Activated T-cell treated with anti-CD3 and anti-CD28 coated beads, Interleukin-2, amount 50 U/mL, for 24 hours (primary cell): ENCODE measurements at regions not wholly inside any gene's neighbourhood (a gene's known extent, or its start where the extent isn't known, plus 50 kb on each side); places are given as distances from the start of the nearest gene placed in this dataset.

Experiments used
- DNase-seq: peaks from one replicate; pipeline ENCODE4 v3.0.0-alpha.2; 2020
- H3K27ac Mint-ChIP-seq: 2 replicates; pipeline ENCODE4 v1.8.0; 2020; ENCODE audit warnings: mild to moderate bottlenecking, mixed read lengths
- H3K27me3 Mint-ChIP-seq: 2 replicates; pipeline ENCODE4 v1.8.0; 2020; ENCODE audit warnings: mixed read lengths
- H3K36me3 Mint-ChIP-seq: 2 replicates; pipeline ENCODE4 v1.8.0; 2020; ENCODE audit warnings: low read depth, mixed read lengths
- H3K4me1 Mint-ChIP-seq: 2 replicates; pipeline ENCODE4 v1.8.0; 2020; ENCODE audit warnings: low read depth, mixed read lengths
- H3K4me3 Mint-ChIP-seq: 2 replicates; pipeline ENCODE4 v1.8.0; 2020; ENCODE audit warnings: mild to moderate bottlenecking, moderate library complexity, mixed read lengths
- H3K9me3 Mint-ChIP-seq: 2 replicates; pipeline ENCODE4 v1.8.0; 2020; ENCODE audit warnings: mixed read lengths

GRCh38 chr10:116792817-116793216 is 50.5 kb upstream of the HSPA12A start:
- peak overlapping the region; percentile 50 for H3K27ac Mint-ChIP-seq
- no peaks in the 10 kb centered on the region for H3K36me3 Mint-ChIP-seq
- DNase-seq: no peak
- peaks cover 3% of the 10 kb centered on the region for H3K9me3 Mint-ChIP-seq
- no peak overlapping the region for H3K4me3 Mint-ChIP-seq
- H3K27me3 Mint-ChIP-seq: peaks cover 45% of the 10 kb centered on the region
- H3K4me1 Mint-ChIP-seq: peaks cover 10% of the 10 kb centered on the region

GRCh38 chr10:116796469-116796868 is 52.8 kb upstream of the ENO4 start:
- H3K27me3 Mint-ChIP-seq: peaks cover 37% of the 10 kb centered on the region
- H3K36me3 Mint-ChIP-seq: no peaks in the 10 kb centered on the region
- no peak overlapping the region for H3K4me3 Mint-ChIP-seq
- peaks cover 5% of the 10 kb centered on the region for H3K4me1 Mint-ChIP-seq
- peaks cover 3% of the 10 kb centered on the region for H3K9me3 Mint-ChIP-seq
- DNase-seq: no peak
- H3K27ac Mint-ChIP-seq: no peak overlapping the region

GRCh38 chr10:116796910-116797513 is 52.3 kb upstream of the ENO4 start:
- peaks cover 3% of the 10 kb centered on the region for H3K9me3 Mint-ChIP-seq

GRCh38 chr10:116798859-116799258 is 50.4 kb upstream of the ENO4 start:
- Mint-ChIP-seq H3K4me1 (peaks cover 2% of the 10 kb centered on the region), H3K36me3 (no peaks in the 10 kb centered on the region), H3K27me3 (peaks cover 30% of the 10 kb centered on the region), H3K4me3 (no peak overlapping the region), H3K27ac (no peak overlapping the region), H3K9me3 (no peaks in the 10 kb centered on the region)
- DNase-seq: no peak

More at GRCh38 chr10:116796910-116797513, 52.3 kb upstream of the ENO4 start:
- H3K4me3 Mint-ChIP-seq: no peak overlapping the region
- H3K27ac Mint-ChIP-seq: no peak overlapping the region
- H3K27me3 Mint-ChIP-seq: peaks cover 34% of the 10 kb centered on the region
- H3K36me3 Mint-ChIP-seq: no peaks in the 10 kb centered on the region
- peaks cover 5% of the 10 kb centered on the region for H3K4me1 Mint-ChIP-seq
- DNase-seq: peak; percentile 73
